ENCODE measurements at regions not wholly inside any gene's neighbourhood (a gene's known extent, or its start where the extent isn't known, plus 50 kb on each side); places are given as distances from the start of the nearest gene placed in this dataset.

DNA sequence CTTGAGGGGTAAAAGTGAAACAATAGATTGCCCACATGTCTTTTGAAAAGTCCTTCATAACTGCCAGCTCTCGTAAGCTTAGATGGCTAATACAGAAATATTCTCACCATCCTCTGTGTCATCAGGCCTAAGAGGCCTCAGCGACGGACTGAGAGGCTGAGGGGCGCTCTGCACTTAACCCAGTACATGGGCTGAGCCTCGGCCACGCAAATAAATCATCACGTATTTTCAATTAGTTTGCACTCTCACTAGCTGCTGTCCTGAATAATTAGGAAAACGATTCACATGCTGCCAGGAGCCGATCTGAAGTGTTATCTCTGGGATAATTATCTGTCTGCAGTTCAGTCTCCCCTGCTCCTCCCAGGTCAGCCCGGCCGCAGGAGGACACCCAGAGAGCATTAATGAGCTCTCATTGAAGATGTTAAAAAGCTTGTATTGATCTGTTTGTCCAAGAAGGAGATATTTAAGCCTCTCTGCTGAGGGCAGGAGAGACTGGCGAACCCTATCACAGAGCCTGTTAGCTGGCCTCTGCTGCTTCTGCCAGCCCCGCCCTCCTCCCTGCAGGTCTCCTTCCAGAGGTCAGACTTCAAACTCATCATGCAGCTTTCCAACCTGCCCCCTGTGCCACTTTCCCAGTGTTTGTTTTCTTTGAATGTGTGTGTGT, 1051.3 kb downstream of the VRK1 start:
- no peak for TF ChIP-seq EZH2 (IDR thresholded peaks at IDR 0.05; ENCODE audit: insufficient read depth, poor library complexity, severe bottlenecking)
- TF ChIP-seq EZH2phosphoT487 (IDR thresholded peaks at IDR 0.05; ENCODE audit: insufficient read depth, low read depth), result no peak

Measured in GM23248 (cell line).